ENCODE measurements at regions not wholly inside any gene's neighbourhood (a gene's known extent, or its start where the extent isn't known, plus 50 kb on each side); places are given as distances from the start of the nearest gene placed in this dataset.

DNA sequence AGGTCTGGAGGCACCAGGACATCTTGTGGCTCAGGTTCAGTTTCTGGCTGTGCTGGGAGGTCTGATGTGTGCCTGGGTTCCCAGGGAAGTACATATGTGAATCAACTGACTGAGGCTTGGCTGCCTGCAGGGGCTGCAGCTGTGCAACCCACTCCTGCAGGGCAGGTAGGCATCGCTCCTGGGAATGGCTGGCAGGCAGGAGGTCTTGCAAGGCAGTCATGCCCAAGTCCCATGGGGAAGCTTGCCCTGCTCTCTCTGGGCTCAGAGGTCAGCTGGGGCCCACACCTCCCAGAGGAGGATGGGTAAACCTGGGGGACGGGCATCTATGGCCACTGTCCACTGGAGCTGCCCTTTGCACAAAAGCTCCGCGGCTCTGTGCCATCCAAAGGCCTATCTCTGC is 1141.8 kb downstream of the SLITRK1 start:
- Histone ChIP-seq H3K27ac (ENCODE audit: low read length) (no peak overlapping the region), H3K27me3 (ENCODE audit: control insufficient read depth in 1 of 2, insufficient read depth in 2 of 2, low read length in 2 of 2) (no peaks in the 10 kb centered on the region), H3K9me3 (ENCODE audit: control insufficient read depth in 2 of 2, low read length in 2 of 2) (no peaks in the 10 kb centered on the region), H3K9ac (ENCODE audit: low read length in 2 of 2) (no peak overlapping the region), H3K4me3 (ENCODE audit: low read length in 2 of 2) (no peak overlapping the region), H3K36me3 (ENCODE audit: control insufficient read depth in 2 of 2, insufficient read depth in 2 of 2, low read length in 2 of 2) (no peaks in the 10 kb centered on the region), H3K4me1 (ENCODE audit: control insufficient read depth, insufficient read depth, low read length) (no peaks in the 10 kb centered on the region)

DNA sequence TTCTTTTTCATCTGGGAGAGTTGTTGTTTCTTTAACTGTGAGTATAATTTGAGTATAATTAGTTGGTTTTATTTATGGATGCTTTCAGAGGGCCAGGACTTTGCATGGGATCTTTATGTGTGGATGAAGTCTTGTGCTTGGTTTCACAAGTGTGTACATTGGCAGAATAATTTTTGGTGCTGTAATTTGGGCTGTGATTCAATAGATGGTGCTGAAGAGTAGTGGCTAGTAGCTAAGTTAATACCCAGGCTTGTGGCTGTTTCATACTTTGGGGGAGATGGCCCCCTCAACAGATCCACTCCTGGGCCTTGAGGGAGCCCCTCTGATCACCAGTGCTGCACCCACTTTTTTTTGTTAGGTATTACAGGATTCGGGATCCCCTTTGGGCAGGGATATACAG is 1142.4 kb downstream of the SLITRK1 start:
- Histone ChIP-seq H3K27ac (ENCODE audit: low read length) (no peak overlapping the region), H3K36me3 (ENCODE audit: control insufficient read depth in 2 of 2, insufficient read depth in 2 of 2, low read length in 2 of 2) (no peaks in the 10 kb centered on the region), H3K9ac (ENCODE audit: low read length in 2 of 2) (no peak overlapping the region), H3K27me3 (ENCODE audit: control insufficient read depth in 1 of 2, insufficient read depth in 2 of 2, low read length in 2 of 2) (no peaks in the 10 kb centered on the region), H3K4me1 (ENCODE audit: control insufficient read depth, insufficient read depth, low read length) (no peaks in the 10 kb centered on the region), H3K9me3 (ENCODE audit: control insufficient read depth in 2 of 2, low read length in 2 of 2) (no peaks in the 10 kb centered on the region), H3K4me3 (ENCODE audit: low read length in 2 of 2) (no peak overlapping the region)

DNA sequence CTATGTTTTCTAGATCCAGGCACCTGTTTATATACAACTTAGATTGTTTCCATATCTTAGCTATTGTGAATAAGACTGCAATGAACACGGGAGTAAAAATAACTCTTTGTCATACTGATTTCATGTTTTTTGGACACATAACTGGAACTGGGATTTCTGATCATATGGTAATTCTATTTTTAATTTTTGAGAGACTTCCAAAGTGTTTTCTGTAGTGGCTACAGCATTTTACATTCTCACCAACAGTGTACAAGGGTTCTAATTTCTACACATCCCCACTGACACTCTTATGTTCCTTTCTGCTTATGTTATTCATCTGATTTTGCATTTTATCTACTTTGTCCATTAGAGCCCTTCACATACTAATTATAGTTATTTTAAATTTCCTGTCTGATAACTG is 1152.9 kb downstream of the SLITRK1 start:
- Histone ChIP-seq H3K4me1 (ENCODE audit: control insufficient read depth, insufficient read depth, low read length) (no peaks in the 10 kb centered on the region), H3K4me3 (ENCODE audit: low read length in 2 of 2) (no peak overlapping the region), H3K9ac (ENCODE audit: low read length in 2 of 2) (no peak overlapping the region), H3K9me3 (ENCODE audit: control insufficient read depth in 2 of 2, low read length in 2 of 2) (no peaks in the 10 kb centered on the region), H3K27ac (ENCODE audit: low read length) (no peak overlapping the region), H3K27me3 (ENCODE audit: control insufficient read depth in 1 of 2, insufficient read depth in 2 of 2, low read length in 2 of 2) (no peaks in the 10 kb centered on the region), H3K36me3 (ENCODE audit: control insufficient read depth in 2 of 2, insufficient read depth in 2 of 2, low read length in 2 of 2) (no peaks in the 10 kb centered on the region)

DNA sequence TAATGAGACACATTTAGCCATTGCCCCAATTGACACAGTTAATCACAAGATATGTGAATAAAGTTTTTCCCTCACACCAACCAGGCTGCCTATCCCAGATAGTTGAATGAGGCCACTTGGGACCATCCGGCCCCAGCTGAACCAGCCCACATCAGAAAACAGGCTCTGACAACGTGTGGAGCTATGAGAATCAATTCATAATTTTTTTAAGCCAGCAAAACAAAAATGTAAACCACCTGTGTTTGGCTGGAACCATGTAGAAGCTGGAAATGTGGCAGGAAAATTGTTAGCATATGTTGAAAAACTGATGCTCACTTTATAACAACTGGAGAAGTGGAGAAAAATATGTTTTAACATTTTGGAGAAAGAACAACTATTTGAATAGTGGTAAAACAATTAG is 1161.3 kb downstream of the SLITRK1 start:
- no peaks in the 10 kb centered on the region for H3K27me3 ChIP-seq (ENCODE audit: control insufficient read depth in 1 of 2, insufficient read depth in 2 of 2, low read length in 2 of 2)
- H3K9me3 ChIP-seq (ENCODE audit: control insufficient read depth in 2 of 2, low read length in 2 of 2) = no peaks in the 10 kb centered on the region
- H3K9ac ChIP-seq (ENCODE audit: low read length in 2 of 2) = no peak overlapping the region
- no peaks in the 10 kb centered on the region for H3K36me3 ChIP-seq (ENCODE audit: control insufficient read depth in 2 of 2, insufficient read depth in 2 of 2, low read length in 2 of 2)
- no peaks in the 10 kb centered on the region for H3K4me1 ChIP-seq (ENCODE audit: control insufficient read depth, insufficient read depth, low read length)
- H3K27ac ChIP-seq (ENCODE audit: low read length) = no peak overlapping the region
- H3K4me3 ChIP-seq (ENCODE audit: low read length in 2 of 2) = no peak overlapping the region

DNA sequence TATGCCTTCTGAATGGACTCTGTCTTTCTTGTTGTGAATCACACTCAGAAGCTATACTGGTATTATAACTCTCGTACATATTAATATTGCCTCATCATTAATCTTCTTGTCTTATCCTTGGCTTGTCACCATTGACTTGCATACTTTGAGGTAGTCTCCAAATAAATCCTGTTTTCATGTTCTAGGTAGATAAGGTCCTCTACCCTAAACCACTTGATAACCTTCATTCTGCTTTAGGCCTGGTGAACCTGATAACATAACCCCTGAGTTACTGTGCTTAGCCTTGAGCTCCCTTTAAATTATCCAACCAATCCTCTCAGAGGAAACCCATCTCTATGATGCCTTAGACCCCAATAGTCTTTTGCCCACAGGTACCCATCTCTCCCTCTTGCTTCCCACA is 1162.3 kb downstream of the SLITRK1 start:
- Histone ChIP-seq H3K27me3 (ENCODE audit: control insufficient read depth in 1 of 2, insufficient read depth in 2 of 2, low read length in 2 of 2) (no peaks in the 10 kb centered on the region), H3K36me3 (ENCODE audit: control insufficient read depth in 2 of 2, insufficient read depth in 2 of 2, low read length in 2 of 2) (no peaks in the 10 kb centered on the region), H3K9me3 (ENCODE audit: control insufficient read depth in 2 of 2, low read length in 2 of 2) (no peaks in the 10 kb centered on the region), H3K27ac (ENCODE audit: low read length) (no peak overlapping the region), H3K4me1 (ENCODE audit: control insufficient read depth, insufficient read depth, low read length) (no peaks in the 10 kb centered on the region), H3K9ac (ENCODE audit: low read length in 2 of 2) (no peak overlapping the region), H3K4me3 (ENCODE audit: low read length in 2 of 2) (no peak overlapping the region)

DNA sequence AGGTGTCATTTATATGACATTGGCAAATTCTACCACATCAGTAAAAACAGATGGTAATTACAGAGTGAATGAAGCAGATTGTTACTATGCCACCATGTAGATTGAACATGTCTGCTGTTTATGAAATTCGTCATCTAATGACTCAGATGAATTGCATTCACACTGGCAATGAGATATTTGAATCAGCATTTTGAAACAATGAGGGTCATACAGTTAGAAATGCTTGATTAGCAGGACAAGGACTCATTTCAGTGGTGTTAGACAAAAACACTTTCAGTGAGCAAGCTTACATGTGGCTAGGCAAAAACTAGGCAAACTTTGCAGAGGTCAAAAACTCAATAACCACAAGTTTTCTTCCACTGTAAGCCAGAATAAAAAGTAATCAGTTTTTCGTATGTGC is 1165.0 kb downstream of the SLITRK1 start:
- Histone ChIP-seq H3K4me3 (ENCODE audit: low read length in 2 of 2) (no peak overlapping the region), H3K36me3 (ENCODE audit: control insufficient read depth in 2 of 2, insufficient read depth in 2 of 2, low read length in 2 of 2) (no peaks in the 10 kb centered on the region), H3K27me3 (ENCODE audit: control insufficient read depth in 1 of 2, insufficient read depth in 2 of 2, low read length in 2 of 2) (no peaks in the 10 kb centered on the region), H3K27ac (ENCODE audit: low read length) (no peak overlapping the region), H3K9ac (ENCODE audit: low read length in 2 of 2) (no peak overlapping the region), H3K4me1 (ENCODE audit: control insufficient read depth, insufficient read depth, low read length) (no peaks in the 10 kb centered on the region), H3K9me3 (ENCODE audit: control insufficient read depth in 2 of 2, low read length in 2 of 2) (no peaks in the 10 kb centered on the region)

DNA sequence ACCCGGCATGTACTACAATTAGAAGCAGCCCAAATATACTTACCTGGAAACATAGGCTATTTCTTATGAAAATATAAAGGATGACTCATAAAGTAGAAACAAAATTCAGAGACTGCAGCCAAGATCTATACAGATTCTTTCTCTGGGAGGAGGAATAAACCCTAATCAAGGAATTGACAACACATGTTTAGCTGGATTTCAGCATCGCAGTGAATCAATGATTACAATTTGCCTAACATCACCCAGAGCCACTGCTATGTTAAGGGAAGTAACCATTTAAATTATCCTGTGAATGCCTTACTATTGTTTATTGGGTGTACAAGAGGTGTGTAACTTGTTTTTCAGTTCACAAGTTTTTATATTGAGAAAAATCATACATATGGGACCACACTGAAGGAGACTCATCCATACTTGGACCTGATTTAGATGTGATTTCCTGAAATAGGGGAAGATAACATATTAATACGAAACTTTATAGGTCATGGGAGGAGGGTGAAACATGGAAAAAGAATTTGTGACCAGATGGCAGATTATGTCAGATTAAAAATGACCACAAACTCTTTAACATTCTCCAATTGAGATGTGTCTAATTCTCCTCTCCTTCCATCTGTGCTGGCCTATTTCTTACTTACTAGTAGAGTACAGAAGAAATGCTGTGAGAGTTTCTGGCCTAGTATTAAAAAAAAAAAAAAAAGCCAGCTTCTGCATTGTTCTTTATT is 1168.4 kb downstream of the SLITRK1 start:
- no peak overlapping the region for H3K27ac ChIP-seq (ENCODE audit: low read length)

DNA sequence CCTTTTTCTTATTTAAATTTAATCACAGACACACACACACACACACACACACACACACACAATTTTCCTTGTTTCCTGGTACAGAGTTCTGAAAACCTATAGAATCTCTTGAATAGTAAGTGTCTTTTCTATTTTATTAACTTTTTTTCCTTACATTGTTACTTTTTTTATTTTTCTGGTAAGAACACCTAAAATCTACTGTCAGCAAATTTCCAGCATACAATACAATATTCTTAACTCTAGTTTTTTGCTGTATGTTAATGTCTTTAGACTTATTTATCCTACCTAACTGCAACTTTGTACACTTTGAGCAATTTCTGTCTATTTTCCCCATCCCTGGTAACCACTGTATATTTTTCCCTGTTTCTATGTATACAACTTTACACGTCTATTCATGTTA is 1179.8 kb downstream of the SLITRK1 start:
- Histone ChIP-seq H3K9me3 (ENCODE audit: control insufficient read depth in 2 of 2, low read length in 2 of 2) (no peaks in the 10 kb centered on the region), H3K27ac (ENCODE audit: low read length) (no peak overlapping the region), H3K4me1 (ENCODE audit: control insufficient read depth, insufficient read depth, low read length) (no peaks in the 10 kb centered on the region), H3K36me3 (ENCODE audit: control insufficient read depth in 2 of 2, insufficient read depth in 2 of 2, low read length in 2 of 2) (no peaks in the 10 kb centered on the region), H3K9ac (ENCODE audit: low read length in 2 of 2) (no peak overlapping the region), H3K4me3 (ENCODE audit: low read length in 2 of 2) (no peak overlapping the region), H3K27me3 (ENCODE audit: control insufficient read depth in 1 of 2, insufficient read depth in 2 of 2, low read length in 2 of 2) (no peaks in the 10 kb centered on the region)

More for the DNA sequence above, 1168.4 kb downstream of the SLITRK1 start:
- H3K9ac ChIP-seq (ENCODE audit: low read length in 2 of 2) = no peak overlapping the region
- H3K36me3 ChIP-seq (ENCODE audit: control insufficient read depth in 2 of 2, insufficient read depth in 2 of 2, low read length in 2 of 2) = no peaks in the 10 kb centered on the region
- H3K4me3 ChIP-seq (ENCODE audit: low read length in 2 of 2) = no peak overlapping the region
- no peaks in the 10 kb centered on the region for H3K27me3 ChIP-seq (ENCODE audit: control insufficient read depth in 1 of 2, insufficient read depth in 2 of 2, low read length in 2 of 2)
- no peaks in the 10 kb centered on the region for H3K9me3 ChIP-seq (ENCODE audit: control insufficient read depth in 2 of 2, low read length in 2 of 2)
- H3K4me1 ChIP-seq (ENCODE audit: control insufficient read depth, insufficient read depth, low read length) = no peaks in the 10 kb centered on the region

DNA sequence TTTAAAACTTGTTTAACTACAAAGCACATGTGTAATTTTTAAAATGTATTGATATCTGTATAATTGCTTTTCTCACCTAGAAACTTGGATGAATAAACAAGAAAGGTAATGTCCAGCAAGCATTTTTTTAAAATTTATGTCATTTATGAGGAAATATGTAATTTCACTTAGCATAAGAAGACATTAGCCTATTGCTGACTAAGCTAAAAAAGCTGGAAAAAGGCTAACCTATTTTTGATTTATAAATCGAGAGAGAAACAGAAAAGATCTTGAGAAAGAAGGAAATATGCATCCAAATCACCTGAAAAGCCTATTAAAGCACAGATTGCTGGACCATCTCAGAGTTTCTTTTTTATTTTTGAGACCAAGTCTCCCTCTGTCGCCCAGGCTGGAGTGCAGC is 1181.3 kb downstream of the SLITRK1 start:
- no peaks in the 10 kb centered on the region for H3K27me3 ChIP-seq (ENCODE audit: control insufficient read depth in 1 of 2, insufficient read depth in 2 of 2, low read length in 2 of 2)
- H3K4me3 ChIP-seq (ENCODE audit: low read length in 2 of 2) = no peak overlapping the region
- H3K27ac ChIP-seq (ENCODE audit: low read length) = no peak overlapping the region
- H3K9me3 ChIP-seq (ENCODE audit: control insufficient read depth in 2 of 2, low read length in 2 of 2) = no peaks in the 10 kb centered on the region
- no peaks in the 10 kb centered on the region for H3K36me3 ChIP-seq (ENCODE audit: control insufficient read depth in 2 of 2, insufficient read depth in 2 of 2, low read length in 2 of 2)
- no peaks in the 10 kb centered on the region for H3K4me1 ChIP-seq (ENCODE audit: control insufficient read depth, insufficient read depth, low read length)
- H3K9ac ChIP-seq (ENCODE audit: low read length in 2 of 2) = no peak overlapping the region

DNA sequence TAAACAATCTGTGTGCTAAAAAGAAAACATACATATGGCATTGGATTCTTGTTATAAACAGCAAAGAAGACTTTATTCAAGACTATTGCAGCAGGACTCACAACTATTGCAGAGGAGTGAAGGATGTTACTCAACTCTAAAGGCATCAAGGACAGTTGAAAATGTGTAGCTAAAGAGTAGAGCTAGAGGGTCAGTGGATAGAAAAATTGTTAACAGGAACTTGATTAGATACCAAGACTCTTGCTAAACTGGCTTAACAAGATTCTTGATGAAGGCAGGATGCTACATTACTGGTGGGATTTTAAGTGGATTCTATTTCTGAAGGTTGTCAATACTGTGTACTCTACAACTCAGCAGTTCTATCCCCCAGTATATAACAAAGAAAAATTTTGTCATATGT is 1183.3 kb downstream of the SLITRK1 start:
- Histone ChIP-seq H3K36me3 (ENCODE audit: control insufficient read depth in 2 of 2, insufficient read depth in 2 of 2, low read length in 2 of 2) (no peaks in the 10 kb centered on the region), H3K4me1 (ENCODE audit: control insufficient read depth, insufficient read depth, low read length) (no peaks in the 10 kb centered on the region), H3K9ac (ENCODE audit: low read length in 2 of 2) (no peak overlapping the region), H3K27ac (ENCODE audit: low read length) (no peak overlapping the region), H3K4me3 (ENCODE audit: low read length in 2 of 2) (no peak overlapping the region), H3K27me3 (ENCODE audit: control insufficient read depth in 1 of 2, insufficient read depth in 2 of 2, low read length in 2 of 2) (no peaks in the 10 kb centered on the region), H3K9me3 (ENCODE audit: control insufficient read depth in 2 of 2, low read length in 2 of 2) (no peaks in the 10 kb centered on the region)

DNA sequence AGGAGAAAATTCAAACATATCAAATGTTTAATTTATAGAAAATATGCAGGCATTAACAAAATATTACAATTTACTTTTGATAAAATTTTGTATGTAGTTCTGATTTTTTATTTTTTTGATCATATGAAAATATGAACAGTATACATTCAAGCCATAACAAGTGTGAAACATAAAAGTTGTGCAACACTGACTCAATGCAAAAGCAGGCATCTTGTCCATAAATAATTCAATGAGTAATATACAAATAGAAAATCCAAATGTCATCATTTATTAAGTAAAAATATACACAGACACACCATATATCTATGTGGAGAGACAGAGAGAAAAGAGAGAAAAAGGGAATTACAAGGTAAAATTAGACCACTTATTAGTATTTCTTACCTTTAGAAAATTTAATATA is 1183.9 kb downstream of the SLITRK1 start:
- no peaks in the 10 kb centered on the region for H3K9me3 ChIP-seq (ENCODE audit: control insufficient read depth in 2 of 2, low read length in 2 of 2)
- H3K4me1 ChIP-seq (ENCODE audit: control insufficient read depth, insufficient read depth, low read length) = no peaks in the 10 kb centered on the region
- no peaks in the 10 kb centered on the region for H3K27me3 ChIP-seq (ENCODE audit: control insufficient read depth in 1 of 2, insufficient read depth in 2 of 2, low read length in 2 of 2)
- no peak overlapping the region for H3K4me3 ChIP-seq (ENCODE audit: low read length in 2 of 2)
- no peak overlapping the region for H3K9ac ChIP-seq (ENCODE audit: low read length in 2 of 2)
- no peaks in the 10 kb centered on the region for H3K36me3 ChIP-seq (ENCODE audit: control insufficient read depth in 2 of 2, insufficient read depth in 2 of 2, low read length in 2 of 2)
- H3K27ac ChIP-seq (ENCODE audit: low read length) = no peak overlapping the region

All from stomach smooth muscle (tissue), 2 donors.